ENCODE measurements at regions not wholly inside any gene's neighbourhood (a gene's known extent, or its start where the extent isn't known, plus 50 kb on each side); places are given as distances from the start of the nearest gene placed in this dataset.

DNA sequence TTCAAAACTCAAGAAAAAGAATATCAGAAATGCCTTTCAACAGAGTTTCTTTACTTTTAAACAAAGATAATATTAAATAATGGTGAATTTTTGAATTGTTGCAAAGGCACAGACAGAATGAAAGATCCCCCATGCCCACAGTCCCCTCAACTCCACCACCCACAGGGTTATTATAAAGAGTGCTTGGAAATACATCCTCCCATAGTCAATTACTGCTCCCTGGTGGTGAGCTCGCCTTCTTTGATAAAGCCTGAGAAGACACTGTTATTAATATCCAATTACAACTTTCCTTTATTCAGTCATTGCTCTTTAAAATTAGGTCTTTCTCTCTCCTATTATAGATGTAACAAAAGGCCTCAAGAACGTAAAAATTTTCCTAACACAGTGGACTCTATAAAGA, 490.2 kb upstream of the RORB start:
- TF ChIP-seq, protein P1, sequence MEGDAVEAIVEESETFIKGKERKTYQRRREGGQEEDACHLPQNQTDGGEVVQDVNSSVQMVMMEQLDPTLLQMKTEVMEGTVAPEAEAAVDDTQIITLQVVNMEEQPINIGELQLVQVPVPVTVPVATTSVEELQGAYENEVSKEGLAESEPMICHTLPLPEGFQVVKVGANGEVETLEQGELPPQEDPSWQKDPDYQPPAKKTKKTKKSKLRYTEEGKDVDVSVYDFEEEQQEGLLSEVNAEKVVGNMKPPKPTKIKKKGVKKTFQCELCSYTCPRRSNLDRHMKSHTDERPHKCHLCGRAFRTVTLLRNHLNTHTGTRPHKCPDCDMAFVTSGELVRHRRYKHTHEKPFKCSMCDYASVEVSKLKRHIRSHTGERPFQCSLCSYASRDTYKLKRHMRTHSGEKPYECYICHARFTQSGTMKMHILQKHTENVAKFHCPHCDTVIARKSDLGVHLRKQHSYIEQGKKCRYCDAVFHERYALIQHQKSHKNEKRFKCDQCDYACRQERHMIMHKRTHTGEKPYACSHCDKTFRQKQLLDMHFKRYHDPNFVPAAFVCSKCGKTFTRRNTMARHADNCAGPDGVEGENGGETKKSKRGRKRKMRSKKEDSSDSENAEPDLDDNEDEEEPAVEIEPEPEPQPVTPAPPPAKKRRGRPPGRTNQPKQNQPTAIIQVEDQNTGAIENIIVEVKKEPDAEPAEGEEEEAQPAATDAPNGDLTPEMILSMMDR (IDR thresholded peaks at IDR 0.05; ENCODE audit: low read depth, low read length, poor library complexity, severe bottlenecking) = no peak
- TF ChIP-seq EZH2phosphoT487 (IDR thresholded peaks at IDR 0.05; ENCODE audit: borderline replicate concordance, low read length) = no peak

Measured in DOHH2 (cell line).